H1 (cell line): ENCODE measurements at regions not wholly inside any gene's neighbourhood (a gene's known extent, or its start where the extent isn't known, plus 50 kb on each side); places are given as distances from the start of the nearest gene placed in this dataset.

ENCODE experiments used
- CTCF ChIA-PET: fragments of 300-600 bp; sonication (Branson Sonifier 250); formaldehyde crosslinking; loops from one replicate; lab custom pipeline; 2021; ENCODE audit not compliant: partially characterized antibody; lab: Charles Lee
- POLR2A ChIA-PET: fragments of 300-600 bp; sonication (Branson Sonifier 250); formaldehyde crosslinking; loops from one replicate; lab custom pipeline; 2021; ENCODE audit warnings: inconsistent platforms; ENCODE audit not compliant: partially characterized antibody; lab: Charles Lee
- DNase-seq, 2 experiments: peaks; one replicate each; pipeline versions ENCODE4 v3.0.0 to v3.0.0-alpha.2; 2010 to 2022; ENCODE audit warnings: low spot score in 2 of 2, low read depth in 1 of 2, mixed read lengths in 1 of 2
- FAIRE-seq: peaks from 2 replicates; lab custom pipeline; 2011; peaks lifted over from hg19 to GRCh38; lab: Jason Lieb, UNC
- H2AFZ ChIP-seq: 2 replicates; pipeline ENCODE4 v1.8.1; 2012; ENCODE audit warnings: low read length, inconsistent platforms
- H2AK5ac ChIP-seq: 2 replicates; pipeline ENCODE4 v1.6.1; 2013; ENCODE audit warnings: low read depth, low read length
- H2BK120ac ChIP-seq: replicated peaks from 2 replicates; pipeline ENCODE3; 2013; ENCODE audit warnings: low read depth, low read length, inconsistent platforms
- H2BK12ac ChIP-seq: 2 replicates; pipeline ENCODE4 v1.6.1; 2013; ENCODE audit warnings: low read depth, low read length
- H2BK15ac ChIP-seq: 2 replicates; pipeline ENCODE4 v1.6.1; 2013; ENCODE audit warnings: low read length
- H2BK20ac ChIP-seq: 2 replicates; pipeline ENCODE4 v1.6.1; 2013; ENCODE audit warnings: low read length
- H2BK5ac ChIP-seq: 2 replicates; pipeline ENCODE4 v1.6.1; 2013; ENCODE audit warnings: low read depth, low read length
- H3K14ac ChIP-seq: 2 replicates; pipeline ENCODE4 v1.6.1; 2013; ENCODE audit warnings: inconsistent platforms; ENCODE audit not compliant: insufficient read length
- H3K18ac ChIP-seq: 2 replicates; pipeline ENCODE4 v1.6.1; 2013; ENCODE audit warnings: low read length; ENCODE audit errors: extremely low read depth
- H3K23ac ChIP-seq: 2 replicates; pipeline ENCODE4 v1.6.1; 2013; ENCODE audit warnings: inconsistent platforms; ENCODE audit not compliant: insufficient read length
- H3K23me2 ChIP-seq: 2 replicates; pipeline ENCODE4 v1.6.1; 2013; ENCODE audit warnings: low read depth, low read length
- H3K27ac ChIP-seq: 2 replicates; pipeline ENCODE4 v1.6.1; 2011; ENCODE audit warnings: low read depth, low read length, inconsistent platforms
- H3K27me3 ChIP-seq, 4 experiments: replicated peaks in 1 of 4; 1 replicate in 1 of 4; 2 replicates in 3 of 4; pipeline versions ENCODE4 v1.6.1 to v1.8.1; 2011 to 2013; ENCODE audit warnings: low read length in 3 of 4, mild to moderate bottlenecking in 3 of 4, inconsistent platforms in 2 of 4, mixed read lengths in 2 of 4, moderate library complexity in 1 of 4; ENCODE audit not compliant: control insufficient read depth in 3 of 4, insufficient read depth in 3 of 4; ENCODE audit errors: extremely low read depth in 1 of 4
- H3K36me3 ChIP-seq, 4 experiments: 2 replicates each; pipeline versions ENCODE4 v1.6.1 to v1.8.1; 2011 to 2013; ENCODE audit warnings: mild to moderate bottlenecking in 4 of 4, low read length in 3 of 4, moderate library complexity in 2 of 4, control low read depth in 1 of 4, inconsistent platforms in 1 of 4; ENCODE audit not compliant: insufficient read depth in 4 of 4, control insufficient read depth in 2 of 4
- H3K4ac ChIP-seq: replicated peaks from 2 replicates; pipeline ENCODE3; 2013; ENCODE audit warnings: low read length, low read depth, mixed read lengths, inconsistent platforms; ENCODE audit not compliant: insufficient read length
- H3K4me1 ChIP-seq, 4 experiments: replicated peaks in 1 of 4; 1 replicate in 1 of 4; 2 replicates in 3 of 4; pipeline versions ENCODE4 v1.6.1 to v1.8.1; 2011 to 2013; ENCODE audit warnings: low read length in 3 of 4, inconsistent platforms in 2 of 4, mixed read lengths in 1 of 4; ENCODE audit not compliant: insufficient read depth in 4 of 4, control insufficient read depth in 3 of 4
- H3K4me2 ChIP-seq, 2 experiments: 2 replicates each; pipeline versions ENCODE4 v1.6.1 to v1.8.1; 2011 to 2013; ENCODE audit warnings: low read depth in 2 of 2, low read length in 2 of 2, control low read depth in 1 of 2, inconsistent platforms in 1 of 2, mild to moderate bottlenecking in 1 of 2; ENCODE audit not compliant: insufficient read depth in 1 of 2
- H3K4me3 ChIP-seq, 4 experiments: fragments of 200-600, 300-600 bp in 1 of 4; sonication (generic), shearing (Covaris generic), sonication (Bioruptor Twin) in 1 of 4; 2 replicates each; pipeline versions ENCODE4 v1.5.1 to v1.8.1; 2011 to 2016; ENCODE audit warnings: low read length in 4 of 4, low read depth in 3 of 4, control low read depth in 2 of 4, inconsistent platforms in 2 of 4, mild to moderate bottlenecking in 2 of 4, mixed read lengths in 1 of 4, moderate library complexity in 1 of 4; ENCODE audit not compliant: insufficient read depth in 2 of 4; ENCODE audit errors: extremely low read depth in 1 of 4
- H3K56ac ChIP-seq: replicated peaks from 2 replicates; pipeline ENCODE3; 2013; ENCODE audit warnings: low read depth, mild to moderate bottlenecking, mixed read lengths, low read length, inconsistent platforms; ENCODE audit not compliant: insufficient read length
- H3K79me1 ChIP-seq: 2 replicates; pipeline ENCODE4 v1.6.1; 2013; ENCODE audit warnings: low read depth, low read length, control low read depth
- H3K79me2 ChIP-seq, 2 experiments: 2 replicates each; pipeline versions ENCODE4 v1.6.1 to v1.8.1; 2012 to 2013; ENCODE audit warnings: low read length in 2 of 2, mild to moderate bottlenecking in 2 of 2, inconsistent platforms in 1 of 2; ENCODE audit not compliant: insufficient read depth in 2 of 2, control insufficient read depth in 1 of 2
- H3K9ac ChIP-seq, 4 experiments: replicated peaks in 1 of 4; 1 replicate in 1 of 4; 2 replicates in 3 of 4; pipeline versions ENCODE4 v1.6.1 to v1.8.1; 2011 to 2013; ENCODE audit warnings: low read depth in 3 of 4, low read length in 3 of 4, control low read depth in 2 of 4, mild to moderate bottlenecking in 2 of 4, moderate library complexity in 2 of 4, inconsistent platforms in 1 of 4; ENCODE audit errors: extremely low read depth in 1 of 4
- H3K9me3 ChIP-seq, 2 experiments: 2 replicates each; pipeline versions ENCODE4 v1.6.1 to v1.8.1; 2012 to 2013; ENCODE audit warnings: mild to moderate bottlenecking in 2 of 2, moderate library complexity in 2 of 2, control low read depth in 1 of 2, inconsistent platforms in 1 of 2, low read depth in 1 of 2, low read length in 1 of 2, mixed read lengths in 1 of 2; ENCODE audit not compliant: insufficient read depth in 2 of 2
- H4K20me1 ChIP-seq, 2 experiments: replicated peaks in 1 of 2; 2 replicates each; pipeline versions ENCODE3 to v1.8.1; 2011 to 2013; ENCODE audit warnings: inconsistent platforms in 2 of 2, low read length in 2 of 2, mild to moderate bottlenecking in 1 of 2; ENCODE audit not compliant: insufficient read depth in 2 of 2, control insufficient read depth in 1 of 2
- H4K5ac ChIP-seq: 2 replicates; pipeline ENCODE4 v1.6.1; 2013; ENCODE audit warnings: low read length, low read depth, mixed read lengths, inconsistent platforms; ENCODE audit not compliant: insufficient read length
- H4K8ac ChIP-seq: 2 replicates; pipeline ENCODE4 v1.8.0; 2013; ENCODE audit warnings: mild to moderate bottlenecking, moderate library complexity, low read length, inconsistent platforms; ENCODE audit not compliant: insufficient read depth; ENCODE audit errors: extremely low read depth
- H4K91ac ChIP-seq: replicated peaks from 2 replicates; pipeline ENCODE3; 2013; ENCODE audit warnings: low read length, mixed read lengths, inconsistent platforms; ENCODE audit not compliant: insufficient read length
- ASH2L ChIP-seq: fragments of 200-600, 300-600 bp; sonication (generic); IDR thresholded peaks from one replicate; pipeline ENCODE4 v1.7.1; 2017; ENCODE audit warnings: low read length
- CBX8 ChIP-seq: fragments of 300-800, 300-1000 bp; sonication (generic); IDR thresholded peaks from 2 replicates; pipeline ENCODE4 v1.7.1; 2016; ENCODE audit warnings: low read depth, low read length, borderline replicate concordance
- CTCF ChIP-seq, 3 experiments: IDR thresholded peaks; 1 replicate in 2 of 3; 2 replicates in 1 of 3; pipeline versions ENCODE4 v1.5.1 to v1.6.1; 2011; ENCODE audit warnings: low read length in 3 of 3, mild to moderate bottlenecking in 3 of 3, inconsistent platforms in 2 of 3, low read depth in 1 of 3, moderate library complexity in 1 of 3; ENCODE audit not compliant: insufficient read depth in 1 of 3; ENCODE audit errors: control extremely low read depth in 1 of 3
- JUN ChIP-seq: IDR thresholded peaks from 2 replicates; pipeline ENCODE4 v1.6.1; 2011; ENCODE audit warnings: low read depth, mild to moderate bottlenecking, improper control_type of control experiment, low read length
- KDM1A ChIP-seq: fragments of 200-600, 300-600 bp; sonication (generic); IDR thresholded peaks from 2 replicates; pipeline ENCODE4 v1.7.1; 2016; ENCODE audit warnings: mild to moderate bottlenecking, low read length, borderline replicate concordance
- WGBS, 2 experiments: shearing (Covaris generic) in 1 of 2; methylation state at CpG; one replicate each; pipeline versions ENCODE4 v1.1.6 to v1.1.7; 2013 to 2015; ENCODE audit warnings: low lambda C conversion rate in 2 of 2, mixed read lengths in 2 of 2, inconsistent platforms in 1 of 2, low coverage in 1 of 2, missing lambda C conversion rate in 1 of 2; ENCODE audit not compliant: insufficient replicate concordance in 2 of 2, insufficient coverage in 1 of 2, insufficient read length in 1 of 2; ENCODE audit errors: extremely low coverage in 1 of 2, missing lambda C conversion rate in 1 of 2; 5-methylcytosine and 5-hydroxymethylcytosine counted together

GRCh38 chr10:91024541-91024940 is 103.7 kb upstream of the ANKRD1 start:
- DNase-seq (no peak), FAIRE-seq (no peak)
- no peak overlapping the region for H3K4me2 ChIP-seq
- H3K14ac ChIP-seq, result no peak overlapping the region
- H3K9ac ChIP-seq, result no peak overlapping the region
- H4K8ac ChIP-seq, result no peak overlapping the region
- H4K20me1 ChIP-seq, result no peaks in the 10 kb centered on the region
- 87% methylated on average over 3 of the region's 3 CpGs; no CpG with 5 or more reads in 1 of the 2 experiments for WGBS, 2 experiments
- no peaks in the 10 kb centered on the region for H3K79me2 ChIP-seq
- H2BK120ac ChIP-seq, result no peak overlapping the region
- ChIA-PET POLR2A (no interaction called here), CTCF (no interaction called here)
- H3K27me3 ChIP-seq, result no peaks in the 10 kb centered on the region
- H3K23ac ChIP-seq, result no peak overlapping the region
- no peaks in the 10 kb centered on the region for H3K4me1 ChIP-seq
- H3K4me3 ChIP-seq, result no peak overlapping the region
- no peak overlapping the region for H4K91ac ChIP-seq
- H2BK12ac ChIP-seq, result no peak overlapping the region
- H3K56ac ChIP-seq, result no peak overlapping the region
- no peaks in the 10 kb centered on the region; the same call in 1 of the 2 replicates for H3K79me1 ChIP-seq
- H3K23me2 ChIP-seq, result no peaks in the 10 kb centered on the region
- no peak overlapping the region for H3K18ac ChIP-seq
- no peak overlapping the region for H3K4ac ChIP-seq
- no peak overlapping the region for H2BK20ac ChIP-seq
- no peak overlapping the region for H2AK5ac ChIP-seq
- no peak overlapping the region for H2BK5ac ChIP-seq
- no peaks in the 10 kb centered on the region for H3K9me3 ChIP-seq
- no peaks in the 10 kb centered on the region for H3K36me3 ChIP-seq
- H2AFZ ChIP-seq, result no peak overlapping the region
- no peak overlapping the region for H2BK15ac ChIP-seq
- no peak overlapping the region for H3K27ac ChIP-seq
- no peak overlapping the region for H4K5ac ChIP-seq
- TF ChIP-seq KDM1A (no peak), CBX8 (no peak), CTCF (IDR thresholded peaks at IDR 0.05; ENCODE audit: control extremely low read depth in 1 of 3, insufficient read depth in 1 of 3, low read depth in 1 of 3, low read length in 3 of 3) (no peak), ASH2L (no peak), JUN (no peak)
